H1 (cell line): ENCODE measurements at regions not wholly inside any gene's neighbourhood (a gene's known extent, or its start where the extent isn't known, plus 50 kb on each side); places are given as distances from the start of the nearest gene placed in this dataset.

ENCODE experiments used
- CTCF ChIA-PET: fragments of 300-600 bp; sonication (Branson Sonifier 250); formaldehyde crosslinking; loops from one replicate; lab custom pipeline; 2021; ENCODE audit not compliant: partially characterized antibody; lab: Charles Lee
- POLR2A ChIA-PET: fragments of 300-600 bp; sonication (Branson Sonifier 250); formaldehyde crosslinking; loops from one replicate; lab custom pipeline; 2021; ENCODE audit warnings: inconsistent platforms; ENCODE audit not compliant: partially characterized antibody; lab: Charles Lee
- DNase-seq, 2 experiments: peaks; one replicate each; pipeline versions ENCODE4 v3.0.0 to v3.0.0-alpha.2; 2010 to 2022; ENCODE audit warnings: low spot score in 2 of 2, low read depth in 1 of 2, mixed read lengths in 1 of 2
- FAIRE-seq: peaks from 2 replicates; lab custom pipeline; 2011; peaks lifted over from hg19 to GRCh38; lab: Jason Lieb, UNC
- H2AFZ ChIP-seq: 2 replicates; pipeline ENCODE4 v1.8.1; 2012; ENCODE audit warnings: low read length, inconsistent platforms
- H2AK5ac ChIP-seq: 2 replicates; pipeline ENCODE4 v1.6.1; 2013; ENCODE audit warnings: low read depth, low read length
- H2BK120ac ChIP-seq: replicated peaks from 2 replicates; pipeline ENCODE3; 2013; ENCODE audit warnings: low read depth, low read length, inconsistent platforms
- H2BK12ac ChIP-seq: 2 replicates; pipeline ENCODE4 v1.6.1; 2013; ENCODE audit warnings: low read depth, low read length
- H2BK15ac ChIP-seq: 2 replicates; pipeline ENCODE4 v1.6.1; 2013; ENCODE audit warnings: low read length
- H2BK20ac ChIP-seq: 2 replicates; pipeline ENCODE4 v1.6.1; 2013; ENCODE audit warnings: low read length
- H2BK5ac ChIP-seq: 2 replicates; pipeline ENCODE4 v1.6.1; 2013; ENCODE audit warnings: low read depth, low read length
- H3K14ac ChIP-seq: 2 replicates; pipeline ENCODE4 v1.6.1; 2013; ENCODE audit warnings: inconsistent platforms; ENCODE audit not compliant: insufficient read length
- H3K18ac ChIP-seq: 2 replicates; pipeline ENCODE4 v1.6.1; 2013; ENCODE audit warnings: low read length; ENCODE audit errors: extremely low read depth
- H3K23ac ChIP-seq: 2 replicates; pipeline ENCODE4 v1.6.1; 2013; ENCODE audit warnings: inconsistent platforms; ENCODE audit not compliant: insufficient read length
- H3K23me2 ChIP-seq: 2 replicates; pipeline ENCODE4 v1.6.1; 2013; ENCODE audit warnings: low read depth, low read length
- H3K27ac ChIP-seq: 2 replicates; pipeline ENCODE4 v1.6.1; 2011; ENCODE audit warnings: low read depth, low read length, inconsistent platforms
- H3K27me3 ChIP-seq, 4 experiments: replicated peaks in 1 of 4; 1 replicate in 1 of 4; 2 replicates in 3 of 4; pipeline versions ENCODE4 v1.6.1 to v1.8.1; 2011 to 2013; ENCODE audit warnings: low read length in 3 of 4, mild to moderate bottlenecking in 3 of 4, inconsistent platforms in 2 of 4, mixed read lengths in 2 of 4, moderate library complexity in 1 of 4; ENCODE audit not compliant: control insufficient read depth in 3 of 4, insufficient read depth in 3 of 4; ENCODE audit errors: extremely low read depth in 1 of 4
- H3K36me3 ChIP-seq, 4 experiments: 2 replicates each; pipeline versions ENCODE4 v1.6.1 to v1.8.1; 2011 to 2013; ENCODE audit warnings: mild to moderate bottlenecking in 4 of 4, low read length in 3 of 4, moderate library complexity in 2 of 4, control low read depth in 1 of 4, inconsistent platforms in 1 of 4; ENCODE audit not compliant: insufficient read depth in 4 of 4, control insufficient read depth in 2 of 4
- H3K4ac ChIP-seq: replicated peaks from 2 replicates; pipeline ENCODE3; 2013; ENCODE audit warnings: low read length, low read depth, mixed read lengths, inconsistent platforms; ENCODE audit not compliant: insufficient read length
- H3K4me1 ChIP-seq, 4 experiments: replicated peaks in 1 of 4; 1 replicate in 1 of 4; 2 replicates in 3 of 4; pipeline versions ENCODE4 v1.6.1 to v1.8.1; 2011 to 2013; ENCODE audit warnings: low read length in 3 of 4, inconsistent platforms in 2 of 4, mixed read lengths in 1 of 4; ENCODE audit not compliant: insufficient read depth in 4 of 4, control insufficient read depth in 3 of 4
- H3K4me2 ChIP-seq, 2 experiments: 2 replicates each; pipeline versions ENCODE4 v1.6.1 to v1.8.1; 2011 to 2013; ENCODE audit warnings: low read depth in 2 of 2, low read length in 2 of 2, control low read depth in 1 of 2, inconsistent platforms in 1 of 2, mild to moderate bottlenecking in 1 of 2; ENCODE audit not compliant: insufficient read depth in 1 of 2
- H3K4me3 ChIP-seq, 4 experiments: fragments of 200-600, 300-600 bp in 1 of 4; sonication (generic), shearing (Covaris generic), sonication (Bioruptor Twin) in 1 of 4; 2 replicates each; pipeline versions ENCODE4 v1.5.1 to v1.8.1; 2011 to 2016; ENCODE audit warnings: low read length in 4 of 4, low read depth in 3 of 4, control low read depth in 2 of 4, inconsistent platforms in 2 of 4, mild to moderate bottlenecking in 2 of 4, mixed read lengths in 1 of 4, moderate library complexity in 1 of 4; ENCODE audit not compliant: insufficient read depth in 2 of 4; ENCODE audit errors: extremely low read depth in 1 of 4
- H3K56ac ChIP-seq: replicated peaks from 2 replicates; pipeline ENCODE3; 2013; ENCODE audit warnings: low read depth, mild to moderate bottlenecking, mixed read lengths, low read length, inconsistent platforms; ENCODE audit not compliant: insufficient read length
- H3K79me1 ChIP-seq: 2 replicates; pipeline ENCODE4 v1.6.1; 2013; ENCODE audit warnings: low read depth, low read length, control low read depth
- H3K79me2 ChIP-seq, 2 experiments: 2 replicates each; pipeline versions ENCODE4 v1.6.1 to v1.8.1; 2012 to 2013; ENCODE audit warnings: low read length in 2 of 2, mild to moderate bottlenecking in 2 of 2, inconsistent platforms in 1 of 2; ENCODE audit not compliant: insufficient read depth in 2 of 2, control insufficient read depth in 1 of 2
- H3K9ac ChIP-seq, 4 experiments: replicated peaks in 1 of 4; 1 replicate in 1 of 4; 2 replicates in 3 of 4; pipeline versions ENCODE4 v1.6.1 to v1.8.1; 2011 to 2013; ENCODE audit warnings: low read depth in 3 of 4, low read length in 3 of 4, control low read depth in 2 of 4, mild to moderate bottlenecking in 2 of 4, moderate library complexity in 2 of 4, inconsistent platforms in 1 of 4; ENCODE audit errors: extremely low read depth in 1 of 4
- H3K9me3 ChIP-seq, 2 experiments: 2 replicates each; pipeline versions ENCODE4 v1.6.1 to v1.8.1; 2012 to 2013; ENCODE audit warnings: mild to moderate bottlenecking in 2 of 2, moderate library complexity in 2 of 2, control low read depth in 1 of 2, inconsistent platforms in 1 of 2, low read depth in 1 of 2, low read length in 1 of 2, mixed read lengths in 1 of 2; ENCODE audit not compliant: insufficient read depth in 2 of 2
- H4K20me1 ChIP-seq, 2 experiments: replicated peaks in 1 of 2; 2 replicates each; pipeline versions ENCODE3 to v1.8.1; 2011 to 2013; ENCODE audit warnings: inconsistent platforms in 2 of 2, low read length in 2 of 2, mild to moderate bottlenecking in 1 of 2; ENCODE audit not compliant: insufficient read depth in 2 of 2, control insufficient read depth in 1 of 2
- H4K5ac ChIP-seq: 2 replicates; pipeline ENCODE4 v1.6.1; 2013; ENCODE audit warnings: low read length, low read depth, mixed read lengths, inconsistent platforms; ENCODE audit not compliant: insufficient read length
- H4K8ac ChIP-seq: 2 replicates; pipeline ENCODE4 v1.8.0; 2013; ENCODE audit warnings: mild to moderate bottlenecking, moderate library complexity, low read length, inconsistent platforms; ENCODE audit not compliant: insufficient read depth; ENCODE audit errors: extremely low read depth
- H4K91ac ChIP-seq: replicated peaks from 2 replicates; pipeline ENCODE3; 2013; ENCODE audit warnings: low read length, mixed read lengths, inconsistent platforms; ENCODE audit not compliant: insufficient read length
- SIRT6 ChIP-seq: IDR thresholded peaks from one replicate; pipeline ENCODE4 v1.7.1; 2012; ENCODE audit warnings: low read length, inconsistent platforms
- WGBS, 2 experiments: shearing (Covaris generic) in 1 of 2; methylation state at CpG; one replicate each; pipeline versions ENCODE4 v1.1.6 to v1.1.7; 2013 to 2015; ENCODE audit warnings: low lambda C conversion rate in 2 of 2, mixed read lengths in 2 of 2, inconsistent platforms in 1 of 2, low coverage in 1 of 2, missing lambda C conversion rate in 1 of 2; ENCODE audit not compliant: insufficient replicate concordance in 2 of 2, insufficient coverage in 1 of 2, insufficient read length in 1 of 2; ENCODE audit errors: extremely low coverage in 1 of 2, missing lambda C conversion rate in 1 of 2; 5-methylcytosine and 5-hydroxymethylcytosine counted together

GRCh38 chr7:17595546-17595945 lies 297.1 kb downstream of the AHR start:
- Histone ChIP-seq H2BK15ac (no peak overlapping the region), H3K79me1 (no peaks in the 10 kb centered on the region), H4K5ac (no peak overlapping the region), H3K18ac (no peak overlapping the region), H2BK20ac (no peak overlapping the region), H3K79me2 (no peaks in the 10 kb centered on the region), H3K9me3 (no peaks in the 10 kb centered on the region), H2BK12ac (no peak overlapping the region), H4K8ac (no peak overlapping the region), H3K27me3 (no peaks in the 10 kb centered on the region), H3K14ac (no peak overlapping the region), H3K23me2 (no peaks in the 10 kb centered on the region), H4K20me1 (no peaks in the 10 kb centered on the region), H3K23ac (no peak overlapping the region), H2BK5ac (no peak overlapping the region), H3K27ac (no peak overlapping the region), H2AFZ (no peak overlapping the region), H3K9ac (no peak overlapping the region), H2BK120ac (no peak overlapping the region), H3K4me1 (no peaks in the 10 kb centered on the region), H2AK5ac (no peak overlapping the region), H3K56ac (no peak overlapping the region), H3K4me3 (no peak overlapping the region), H3K36me3 (no peaks in the 10 kb centered on the region), H4K91ac (no peak overlapping the region), H3K4me2 (no peak overlapping the region), H3K4ac (no peak overlapping the region)
- ChIA-PET CTCF (interaction anchor here (0.6 to 1.2 kb wide), 2 partner anchors 14 to 613 kb away, joined by 3 read pairs; no protein-coding TSS in a partner anchor), POLR2A (no interaction called here)
- DNase-seq (no peak), FAIRE-seq (no peak)
- WGBS, 2 experiments, result 95% methylated on average over 1 of the region's 1 CpG; no CpG with 5 or more reads in 1 of the 2 experiments
- no peak for TF ChIP-seq SIRT6
